Islet precursor cell (in vitro differentiated cells): ENCODE measurements at regions not wholly inside any gene's neighbourhood (a gene's known extent, or its start where the extent isn't known, plus 50 kb on each side); places are given as distances from the start of the nearest gene placed in this dataset.
"Not testable (repeated sequence)": the region's sequence is repeated elsewhere in the genome, so short reads cannot be mapped to it uniquely, and the experiment has no call there.

ENCODE experiments used
- DNase-seq: peaks from one replicate; pipeline ENCODE4 v3.0.0-alpha.2; 2018

DNA sequence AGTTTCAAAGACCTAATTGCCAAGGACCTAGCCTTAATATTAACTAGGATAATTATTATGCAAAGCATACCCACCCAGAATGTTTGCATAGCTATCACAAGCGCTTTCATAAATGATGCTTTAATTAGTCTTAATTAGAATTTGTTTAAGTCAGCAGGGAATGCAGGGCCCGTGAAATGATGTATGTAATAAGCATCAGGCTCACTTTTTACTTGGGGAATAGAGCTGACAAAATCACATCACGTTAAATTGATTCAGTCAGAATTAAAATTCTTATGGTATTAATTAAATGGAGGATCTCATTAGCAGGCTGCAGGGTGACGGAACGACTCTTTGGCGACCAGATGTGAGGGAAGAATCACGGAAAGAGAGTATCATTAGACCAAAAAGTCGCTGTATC, 264.5 kb downstream of the GPD2 start:
- no peak for DNase-seq

DNA sequence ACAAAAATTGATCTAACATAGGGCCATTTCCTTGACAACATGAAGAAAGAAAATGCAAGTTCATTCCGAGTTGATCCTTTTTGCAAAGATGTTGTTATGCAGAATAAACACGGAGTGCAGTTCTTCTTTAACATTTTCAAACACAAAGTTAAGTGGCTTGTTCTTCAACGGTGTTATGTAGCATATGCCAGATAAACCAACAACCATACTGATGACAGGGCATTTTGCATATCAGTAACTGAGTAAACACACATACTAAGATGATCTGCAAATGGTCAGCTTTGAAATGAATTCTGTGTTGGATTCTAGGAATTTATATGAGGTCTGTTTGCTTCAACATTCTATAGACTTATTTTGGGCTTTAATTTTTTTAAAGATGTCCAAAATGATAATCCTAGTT, 266.4 kb downstream of the GPD2 start:
- no peak for DNase-seq

DNA sequence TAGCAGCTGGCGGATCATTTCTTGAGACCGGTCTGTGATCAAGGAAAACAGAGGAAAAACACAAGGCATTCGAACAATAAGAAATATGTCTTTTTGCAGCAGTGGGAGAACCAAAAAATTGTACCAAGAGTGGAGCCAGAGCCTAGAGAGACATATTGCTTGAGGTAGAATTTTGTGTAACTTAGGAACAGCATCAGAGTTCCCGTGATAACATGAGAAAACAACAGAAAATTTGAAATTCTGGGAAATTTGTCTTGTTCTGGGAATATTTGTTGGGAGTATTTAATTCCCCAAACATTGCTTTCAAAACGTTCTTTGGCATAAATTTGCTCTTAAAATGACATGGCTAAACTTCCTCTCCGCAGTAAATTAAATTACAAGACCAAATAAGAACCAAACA, 267.5 kb downstream of the GPD2 start:
- DNase-seq, result no peak

DNA sequence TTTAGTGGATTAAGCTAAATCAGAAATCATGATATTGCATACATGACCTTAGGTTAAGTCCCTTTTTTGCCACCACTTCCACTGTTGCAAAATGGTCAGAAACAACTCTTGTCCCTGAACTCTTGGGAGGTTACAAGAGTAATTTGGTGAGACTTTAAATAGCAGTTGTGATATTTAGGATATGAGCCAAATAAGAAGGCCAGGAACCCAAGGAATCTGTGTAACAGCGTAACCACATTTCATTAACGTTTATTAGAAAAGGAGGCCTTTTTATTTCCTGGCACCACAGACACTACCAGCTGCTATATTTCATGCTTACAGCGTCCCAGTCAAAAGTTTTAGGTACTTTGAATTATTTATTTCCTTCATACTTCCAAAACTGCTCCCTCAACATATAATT, 268.0 kb downstream of the GPD2 start:
- DNase-seq, result no peak

DNA sequence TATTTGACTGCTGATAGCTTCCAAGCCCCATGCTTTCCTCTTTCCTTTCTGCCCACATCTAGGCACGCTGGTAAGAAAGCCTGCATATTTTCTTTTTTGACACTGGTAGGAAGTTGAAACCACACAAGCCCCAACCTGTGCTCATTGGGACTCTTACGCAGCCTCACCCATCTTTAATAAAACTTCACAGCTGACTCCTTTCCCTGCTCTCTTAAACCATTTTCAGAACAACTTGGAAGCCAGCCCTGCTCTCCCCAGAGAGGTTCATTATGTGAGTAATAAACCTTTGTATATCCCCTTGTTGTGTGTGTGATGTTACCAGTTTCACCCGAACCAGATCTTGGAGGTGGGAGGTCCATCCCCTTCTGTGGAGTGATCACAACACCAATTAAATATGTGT, 268.4 kb downstream of the GPD2 start:
- no peak for DNase-seq

DNA sequence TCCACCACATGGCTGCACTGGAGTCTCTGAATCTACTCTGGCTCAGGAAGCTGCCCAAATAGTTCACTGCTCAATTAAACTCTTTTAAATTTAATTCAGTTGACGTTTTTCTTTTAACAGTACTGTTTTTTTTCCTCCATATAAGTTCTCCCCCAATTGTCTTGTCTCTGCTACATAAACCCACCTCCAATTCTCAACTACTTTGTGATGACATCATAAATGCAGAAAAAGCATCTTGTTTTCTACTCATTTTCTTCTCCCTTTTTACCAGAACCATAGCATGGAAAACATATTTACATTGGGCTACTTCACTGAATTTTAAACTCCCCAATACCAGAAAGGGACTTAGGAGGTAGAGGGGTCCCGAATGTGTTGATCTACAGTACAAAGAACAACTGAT, 270.4 kb downstream of the GPD2 start:
- no peak for DNase-seq

DNA sequence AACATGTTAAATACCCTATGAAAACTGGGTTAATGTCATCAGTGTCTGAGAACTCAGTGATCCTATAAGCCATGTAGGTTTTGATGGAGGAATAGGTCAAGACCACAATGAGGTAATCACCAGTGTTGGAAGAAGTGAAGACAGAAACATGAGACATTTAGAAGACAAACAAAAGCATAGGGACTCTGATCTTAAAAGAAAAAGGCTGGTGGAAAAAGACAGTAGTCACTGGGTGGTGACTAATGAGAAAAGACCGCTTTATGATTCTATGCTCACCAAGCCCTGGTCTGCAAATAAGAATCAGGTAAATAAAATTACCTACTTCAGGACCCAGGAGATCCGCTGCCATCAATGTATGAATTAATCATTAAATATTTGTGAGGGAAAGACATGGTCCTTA, 271.9 kb downstream of the GPD2 start:
- DNase-seq, result no peak

DNA sequence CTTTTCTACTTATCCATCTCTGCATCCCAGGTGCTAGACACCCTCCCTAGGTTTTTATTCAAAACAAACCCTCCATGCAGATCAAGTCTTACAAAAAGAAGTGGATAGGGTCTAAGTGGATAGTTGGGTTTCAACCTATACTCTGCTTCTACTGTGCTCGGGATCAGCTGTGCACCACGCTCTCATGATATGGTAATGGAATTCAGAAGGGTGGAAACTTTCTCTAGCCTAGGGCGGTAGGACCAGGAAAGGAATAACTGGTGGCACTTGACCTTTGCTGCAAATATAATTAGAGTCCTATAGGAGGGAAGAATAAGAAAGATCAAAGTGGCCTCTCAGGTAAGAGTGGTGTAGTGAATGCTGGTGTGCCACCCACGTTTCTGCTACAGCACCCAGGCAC, 272.9 kb downstream of the GPD2 start:
- DNase-seq, result no peak

DNA sequence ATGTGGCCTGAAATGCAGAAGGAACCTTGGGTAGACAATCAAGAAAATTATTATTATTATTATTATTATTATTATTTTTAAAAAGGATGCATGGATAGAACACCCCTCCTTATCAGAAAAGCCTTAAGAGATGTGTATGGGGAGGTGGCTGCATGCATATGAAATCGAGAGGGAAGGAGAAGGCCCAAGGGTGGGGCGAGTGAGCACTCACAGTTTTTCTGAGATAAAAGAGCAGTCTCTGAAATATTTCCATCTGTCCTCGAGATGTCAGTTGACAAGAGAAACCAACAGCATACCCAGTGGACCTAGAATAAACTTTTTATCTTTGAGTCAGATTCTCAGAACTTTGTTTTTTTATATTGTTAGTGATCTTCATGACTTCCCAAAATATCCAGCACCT, 282.9 kb downstream of the GPD2 start:
- DNase-seq, result no peak

DNA sequence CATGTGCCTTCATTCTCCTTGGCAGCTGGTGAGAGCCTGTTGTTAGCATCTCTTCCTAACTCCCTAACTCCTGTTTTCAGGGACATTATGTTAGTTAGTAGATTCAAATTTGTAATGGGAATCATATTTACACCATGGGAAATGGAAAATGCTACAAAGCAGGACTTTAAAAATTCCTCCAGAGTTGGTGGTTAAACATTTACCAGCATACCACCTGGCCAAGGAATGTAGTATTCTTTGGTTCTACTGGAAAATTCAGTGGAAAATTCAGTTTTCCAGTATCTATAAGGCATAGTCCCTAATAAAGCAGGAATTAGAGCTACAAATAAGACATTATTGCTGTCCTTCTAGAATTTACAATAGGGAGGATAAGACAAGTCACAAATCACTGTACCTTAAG, 291.7 kb downstream of the GPD2 start:
- DNase-seq, result no peak

DNA sequence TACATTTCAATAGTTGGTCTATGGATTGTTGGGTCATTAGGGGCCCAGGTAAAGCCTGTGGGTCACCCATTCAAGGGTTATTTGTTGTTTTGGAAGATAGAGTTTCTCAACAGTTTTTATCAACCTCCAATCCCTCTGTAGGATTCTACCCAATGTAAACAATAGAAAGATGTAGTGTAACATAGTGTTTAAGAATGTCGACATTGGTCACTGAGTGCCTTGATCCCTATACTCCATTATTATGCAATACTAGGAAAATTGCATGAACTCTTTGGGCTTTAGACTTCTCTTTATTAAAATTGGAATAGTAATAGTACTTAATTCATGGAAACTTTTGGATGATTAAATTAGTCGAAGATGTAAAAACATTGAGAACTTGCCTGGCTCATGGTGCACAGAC, 292.1 kb downstream of the GPD2 start:
- DNase-seq, result no peak

DNA sequence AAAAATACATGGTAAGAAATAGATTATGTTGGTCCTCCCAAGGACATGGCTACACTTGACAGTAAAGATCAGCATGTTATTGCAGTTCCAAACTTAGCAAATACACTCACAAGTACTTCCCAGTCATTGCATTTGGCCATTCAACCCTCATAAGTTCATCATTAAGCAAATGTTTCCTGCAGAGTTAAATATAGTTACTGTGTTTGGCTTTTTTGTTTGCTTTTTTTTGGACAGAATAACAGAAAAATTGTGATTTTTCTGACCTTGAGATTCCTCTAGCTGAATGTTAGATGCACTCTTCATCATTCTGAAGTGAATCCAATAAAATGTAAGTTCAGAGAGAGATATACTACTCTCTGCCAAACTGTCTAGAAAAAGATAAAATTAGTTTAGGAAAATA, 295.3 kb downstream of the GPD2 start:
- DNase-seq, result no peak

DNA sequence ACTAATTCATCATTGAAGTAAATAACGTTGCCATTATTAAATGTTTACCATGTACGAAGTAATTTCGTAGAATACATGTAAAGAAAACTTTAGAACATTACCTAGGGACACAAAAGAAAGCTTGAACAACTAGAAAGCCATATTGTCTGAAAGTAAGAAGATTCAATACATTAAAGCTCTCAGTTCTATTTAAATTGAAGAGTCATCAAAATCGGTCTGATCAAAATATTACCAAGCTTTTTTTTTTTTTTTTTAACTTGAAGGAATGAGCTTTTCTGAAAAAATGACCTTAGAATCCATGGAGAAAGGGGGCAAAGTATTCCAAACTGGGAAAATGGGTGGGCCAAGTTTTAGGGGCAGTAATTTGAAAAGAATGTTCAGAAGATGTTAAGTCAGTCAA, 300.8 kb downstream of the GPD2 start:
- no peak for DNase-seq

DNA sequence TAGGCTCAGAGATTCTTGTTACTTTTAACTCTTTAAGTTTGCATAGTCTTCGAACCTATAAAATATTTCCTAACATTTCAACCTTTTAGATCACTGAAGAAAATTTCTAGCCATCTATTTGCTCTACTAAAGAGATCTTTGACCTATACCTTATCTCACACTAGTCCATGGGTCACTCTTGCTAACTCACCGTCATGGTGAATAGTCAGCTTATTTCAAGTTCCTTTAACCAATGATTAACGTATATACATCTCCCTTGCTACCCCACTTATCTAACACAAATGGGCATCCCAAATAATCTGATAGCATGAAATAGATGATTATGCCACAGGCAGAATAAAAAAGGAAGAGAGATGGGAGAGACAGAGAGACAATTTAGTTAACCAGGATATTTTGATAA, 303.1 kb downstream of the GPD2 start:
- no peak for DNase-seq

DNA sequence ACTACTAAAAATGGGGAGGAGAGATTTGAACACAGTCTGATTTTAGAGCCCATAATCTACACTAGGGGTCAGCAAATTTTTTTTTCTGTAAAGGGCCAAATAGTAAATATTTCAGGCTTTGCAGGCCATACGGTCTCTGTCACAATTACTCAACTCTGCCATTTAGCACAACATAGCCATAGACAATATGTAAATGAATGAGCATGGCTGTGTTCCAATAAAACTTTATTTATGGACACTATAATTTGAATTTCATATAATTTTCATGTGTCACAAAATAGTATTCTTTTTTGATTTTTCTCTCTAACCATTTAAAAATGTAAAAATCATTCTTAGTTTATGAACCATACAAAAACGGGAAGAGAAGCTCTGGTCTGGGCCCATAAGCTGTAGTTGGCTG, 309.4 kb downstream of the GPD2 start:
- no peak for DNase-seq

DNA sequence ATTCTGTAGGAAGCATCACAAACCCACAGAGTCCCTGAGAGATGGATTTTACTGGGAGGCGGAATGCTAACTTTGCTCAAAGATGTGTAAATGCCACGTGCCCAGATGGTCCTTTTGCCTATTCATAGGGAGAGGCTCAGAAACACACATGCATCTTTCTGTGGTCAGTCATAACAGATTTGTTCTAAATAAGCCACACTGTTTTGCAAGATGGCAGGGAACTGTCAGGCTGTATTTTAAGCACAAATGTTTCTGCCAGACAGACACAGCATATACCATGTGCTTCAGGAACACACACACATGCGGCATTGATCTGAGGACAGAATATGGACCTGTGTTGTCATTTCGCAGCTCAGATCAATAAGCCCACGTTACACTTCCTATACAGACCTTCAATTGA, 312.0 kb downstream of the GPD2 start:
- DNase-seq, result no peak

DNA sequence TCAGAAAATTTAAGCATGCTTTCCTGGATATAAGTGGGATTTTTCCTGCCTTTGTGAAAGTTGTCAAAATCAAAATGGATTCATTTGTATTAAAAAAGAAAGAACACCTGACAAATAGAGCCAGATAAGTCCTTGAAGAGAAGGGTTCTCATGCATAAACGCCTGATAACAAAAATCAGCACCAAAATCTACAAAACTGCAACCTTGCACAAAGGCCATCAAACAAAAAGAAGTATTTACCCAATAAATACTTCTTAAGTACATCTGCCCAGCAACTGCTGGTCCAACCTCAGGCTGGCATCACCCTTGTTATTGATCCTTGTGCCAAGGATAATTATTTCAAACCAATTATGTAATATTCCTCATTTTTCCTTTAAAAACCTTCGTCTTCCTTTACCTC, 315.9 kb downstream of the GPD2 start:
- no peak for DNase-seq

DNA sequence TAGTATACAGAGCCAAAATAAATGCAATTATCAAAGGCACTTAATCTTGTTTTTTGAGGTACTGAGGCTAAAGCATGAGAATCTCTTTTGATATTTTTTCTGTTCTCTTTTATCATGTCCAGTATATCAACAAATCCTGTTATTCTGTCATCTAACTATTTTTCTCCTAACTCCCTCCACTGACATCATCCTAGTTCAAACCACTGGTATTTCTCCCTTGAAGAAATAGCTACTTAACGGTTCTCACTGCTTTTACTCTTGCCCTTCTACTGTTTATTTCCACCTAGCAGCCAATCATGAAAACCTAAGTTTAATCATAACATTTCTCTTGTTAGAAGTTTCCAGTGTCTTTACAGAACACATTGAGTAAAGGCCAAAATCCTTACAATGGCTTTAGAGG, 317.6 kb downstream of the GPD2 start:
- DNase-seq, result no peak

DNA sequence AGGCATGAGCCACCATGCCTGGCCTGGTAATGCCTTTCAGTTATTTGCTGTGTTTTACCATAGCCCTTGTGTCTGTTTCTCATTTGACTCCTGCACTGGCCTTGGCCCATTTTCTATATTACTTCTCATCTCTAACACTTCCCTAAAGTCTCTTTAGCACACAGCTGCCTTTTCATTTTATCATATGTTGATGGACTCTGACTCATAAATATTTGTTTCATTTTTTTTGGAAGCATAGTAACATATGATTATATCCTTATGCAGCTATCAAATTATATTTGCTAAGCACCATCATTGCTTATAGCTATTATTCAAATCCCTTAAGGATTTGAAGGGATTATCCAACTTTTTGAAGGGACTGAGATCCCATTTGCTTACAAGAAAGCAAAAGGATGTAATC, 320.3 kb downstream of the GPD2 start:
- DNase-seq, result no peak

DNA sequence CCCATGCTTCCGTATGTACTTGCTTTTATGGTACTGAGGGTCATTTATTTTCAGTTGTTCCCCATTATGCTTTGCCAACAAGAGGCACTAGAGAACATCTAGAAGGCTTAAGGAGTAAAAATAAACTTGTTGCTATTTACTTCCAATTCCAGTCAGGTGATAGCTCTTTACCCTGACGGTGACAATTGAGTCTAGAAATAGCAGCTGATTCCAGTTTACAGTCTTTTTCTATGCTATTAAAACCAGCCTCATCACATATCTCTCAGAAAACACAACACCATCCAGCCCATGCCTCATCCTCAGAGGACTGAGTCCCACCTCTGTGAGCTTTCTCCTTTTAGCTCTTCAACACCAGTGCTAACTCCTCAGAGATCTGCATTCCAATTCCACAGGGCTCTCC, 327.0 kb downstream of the GPD2 start:
- DNase-seq, result no peak

DNA sequence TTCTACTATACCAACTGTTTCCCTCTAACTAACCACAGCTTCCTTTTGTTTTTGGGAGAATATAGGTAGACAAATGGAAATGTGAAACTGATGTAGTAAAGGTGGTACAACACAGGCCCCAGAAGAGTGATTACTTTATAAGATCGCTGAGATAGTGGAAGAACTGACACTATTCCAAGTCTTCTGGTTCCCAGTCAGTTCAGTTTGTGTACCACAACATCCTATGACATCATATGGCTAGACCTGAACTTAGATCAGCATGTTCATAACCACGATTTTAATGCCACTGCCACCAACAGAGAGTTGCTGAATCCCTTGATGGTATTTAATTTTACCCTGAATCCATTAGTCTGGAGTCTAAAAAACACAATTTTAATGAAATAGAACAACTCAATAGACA, 328.9 kb downstream of the GPD2 start:
- no peak for DNase-seq

DNA sequence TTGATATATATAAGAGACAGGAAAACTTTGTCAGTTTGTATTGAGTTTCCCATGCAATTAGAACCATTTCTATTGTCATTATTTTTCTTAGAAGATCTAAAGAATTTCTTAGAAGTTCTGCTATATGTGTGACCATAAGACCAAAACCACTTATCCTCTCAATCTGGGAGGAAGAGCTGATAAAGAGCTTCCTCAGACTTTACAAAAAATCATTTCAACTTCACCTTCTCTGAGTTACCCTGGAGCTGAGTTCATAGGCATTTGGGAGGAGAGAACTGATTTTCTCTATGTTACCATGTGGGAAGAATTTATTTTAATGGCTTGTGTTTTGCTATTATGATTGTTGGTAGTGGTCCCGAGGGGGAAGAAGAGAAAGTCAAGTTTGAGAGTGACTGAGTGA, 329.3 kb downstream of the GPD2 start:
- no peak for DNase-seq

DNA sequence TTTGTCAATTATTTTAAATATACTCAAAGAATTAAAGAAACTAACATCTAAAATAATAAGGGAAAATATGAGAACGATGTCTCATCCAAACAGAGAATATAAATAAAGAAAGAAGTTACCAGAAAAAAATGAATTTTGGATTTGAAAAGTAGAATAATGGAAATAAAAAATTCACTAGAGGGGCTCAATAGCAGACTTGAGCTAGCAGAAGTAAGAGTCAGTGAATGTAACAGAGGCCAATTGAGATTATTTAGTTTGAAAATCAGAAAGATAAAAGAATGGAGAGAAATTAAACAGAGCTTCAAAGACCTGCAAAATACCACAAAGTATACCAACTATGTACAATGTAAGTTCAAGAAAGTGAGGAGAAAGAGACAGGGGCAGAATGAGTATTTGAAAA, 333.6 kb downstream of the GPD2 start:
- DNase-seq, result no peak

DNA sequence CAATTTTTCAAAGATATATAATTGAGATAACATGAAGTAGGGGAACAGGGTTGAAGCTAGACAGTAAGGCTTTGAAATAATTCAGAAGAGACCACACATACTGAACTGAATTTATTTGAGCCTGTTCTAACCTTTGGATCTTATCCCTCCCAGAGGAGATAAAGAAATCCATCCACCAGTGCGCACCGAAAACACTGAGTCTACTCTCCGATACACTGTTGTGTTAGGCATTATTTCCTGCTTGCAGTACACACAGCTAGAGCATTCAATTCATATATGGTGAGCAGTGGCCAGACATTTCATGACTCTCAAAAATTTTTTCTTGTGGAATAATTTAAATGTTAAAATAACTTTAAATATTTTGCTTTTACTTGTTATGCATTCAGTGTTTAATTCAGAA, 342.7 kb downstream of the GPD2 start:
- DNase-seq, result no peak

DNA sequence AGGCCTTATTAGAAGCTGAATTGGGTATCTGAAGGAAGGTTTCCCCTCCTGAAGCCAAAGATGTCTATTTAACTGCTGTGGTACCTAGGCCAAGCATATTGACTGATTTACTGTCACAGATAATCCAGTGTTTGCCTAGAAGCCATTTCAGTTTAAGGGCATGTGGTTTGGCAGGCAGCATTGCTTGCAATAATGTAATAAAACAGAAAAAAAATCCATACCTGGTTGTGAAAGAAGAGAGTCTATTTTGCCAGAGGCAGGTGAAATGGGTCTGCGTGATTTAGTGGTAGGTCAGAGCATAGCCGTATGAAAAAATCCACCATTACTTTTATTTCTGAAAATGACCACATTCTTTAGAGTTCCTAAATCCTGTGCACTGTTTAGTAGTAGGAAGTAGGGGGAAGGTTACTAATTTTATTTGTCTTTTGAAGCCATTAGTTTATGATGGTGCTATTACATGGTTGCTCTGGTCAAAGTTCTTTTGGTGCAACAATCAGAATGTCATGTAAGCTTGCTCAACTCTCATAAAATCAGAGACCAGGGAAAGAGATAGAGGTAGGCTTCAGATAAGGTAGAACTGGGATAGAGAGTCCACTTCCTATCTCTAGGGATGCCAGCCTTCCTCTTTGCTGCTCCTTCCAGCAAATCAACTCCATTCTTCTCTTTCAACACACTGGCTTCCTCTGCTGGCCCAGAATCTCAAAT, 343.4 kb downstream of the GPD2 start:
- no peak for DNase-seq

DNA sequence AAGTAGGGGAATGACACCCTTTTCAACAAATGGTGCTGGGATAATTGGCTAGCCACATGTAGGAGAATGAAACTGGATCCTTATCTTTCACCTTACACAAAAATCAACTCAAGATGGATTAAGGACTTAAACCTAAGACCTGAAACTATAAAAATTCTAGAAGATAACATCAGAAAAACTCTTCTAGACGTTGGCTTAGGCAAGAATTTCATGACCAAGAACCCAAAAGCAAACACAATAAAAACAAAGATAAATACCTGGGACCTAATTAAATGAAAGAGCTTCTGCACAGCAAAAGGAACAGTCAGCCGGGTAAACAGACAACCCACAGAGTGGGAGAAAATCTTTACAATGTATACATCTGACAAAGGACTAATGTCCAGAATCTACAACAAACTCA, 345.5 kb downstream of the GPD2 start:
- not testable (repeated sequence) for DNase-seq
